CD4-positive, alpha-beta T cell treated with Interleukin-21 for 1 hour (primary cell): ENCODE measurements at regions not wholly inside any gene's neighbourhood (a gene's known extent, or its start where the extent isn't known, plus 50 kb on each side); places are given as distances from the start of the nearest gene placed in this dataset.
"Not testable (repeated sequence)": the region's sequence is repeated elsewhere in the genome, so short reads cannot be mapped to it uniquely, and the experiment has no call there.

Experiments
- DNase-seq: peaks from one replicate; pipeline ENCODE4 v3.0.0-alpha.2; 2020

DNA sequence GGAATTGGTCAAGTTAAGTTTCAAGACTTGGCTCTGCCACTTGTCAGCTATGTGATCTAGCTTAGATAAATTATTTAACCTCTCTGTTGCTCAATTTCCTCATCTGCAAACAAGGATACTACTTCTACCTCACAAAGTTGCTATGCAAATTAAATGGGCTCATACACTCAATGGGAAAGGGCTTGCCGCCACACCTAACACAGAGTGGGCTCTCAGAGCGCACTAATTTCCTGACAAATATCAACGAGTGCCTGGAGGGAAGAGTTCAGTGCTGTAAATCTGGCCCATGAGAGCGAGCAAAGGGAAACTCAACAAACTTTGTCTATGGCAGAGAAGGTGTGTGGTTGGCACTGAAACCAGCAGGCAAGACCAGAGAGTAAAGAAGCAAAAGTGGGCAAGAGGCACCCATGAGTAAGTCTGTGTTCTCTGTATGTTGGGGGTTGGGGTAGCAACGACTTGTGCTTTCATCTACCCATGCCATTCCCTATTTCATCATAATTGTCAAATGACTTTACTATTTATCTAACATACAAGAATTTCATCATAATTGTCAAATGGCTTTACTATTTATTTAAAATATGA is 60.7 kb upstream of the PHF21A start:
- no peak for DNase-seq

DNA sequence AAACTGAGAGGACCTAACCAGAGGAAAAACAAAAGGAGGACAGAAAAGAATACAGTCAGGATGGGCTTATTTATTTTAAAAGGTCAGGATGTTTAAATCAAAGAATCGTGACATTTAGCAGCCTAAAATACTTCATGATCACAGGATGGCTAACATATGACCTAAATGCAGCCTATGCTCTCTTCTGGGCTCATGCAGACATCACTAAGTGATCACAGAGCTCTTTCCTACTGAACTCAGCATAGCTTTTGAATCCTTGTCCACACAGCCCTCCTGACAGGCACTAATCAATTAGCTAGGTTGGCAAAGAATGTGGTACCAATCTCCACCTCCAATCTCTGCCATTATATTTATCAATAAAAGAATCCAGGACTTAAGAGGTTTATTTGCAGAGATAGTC is 60.1 kb upstream of the PHF21A start:
- no peak for DNase-seq

DNA sequence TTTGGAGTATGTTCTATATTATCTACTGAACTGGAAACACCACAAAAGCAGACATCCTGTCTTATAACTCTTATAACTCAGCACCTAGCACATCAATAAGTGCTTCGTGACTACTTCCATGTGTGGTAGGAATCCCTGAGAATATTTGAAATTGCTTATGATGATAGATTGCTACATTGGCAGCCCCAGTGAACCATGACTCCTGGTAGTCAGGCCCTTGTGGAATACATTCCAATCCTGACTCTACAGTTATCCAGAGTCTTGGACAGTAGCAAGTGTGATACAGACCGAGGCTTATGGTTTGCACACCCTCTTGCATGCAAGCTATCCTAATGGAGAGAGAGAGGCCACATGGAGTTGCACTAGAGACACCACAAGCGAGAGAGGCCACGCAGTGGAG is 59.5 kb upstream of the PHF21A start:
- no peak for DNase-seq

DNA sequence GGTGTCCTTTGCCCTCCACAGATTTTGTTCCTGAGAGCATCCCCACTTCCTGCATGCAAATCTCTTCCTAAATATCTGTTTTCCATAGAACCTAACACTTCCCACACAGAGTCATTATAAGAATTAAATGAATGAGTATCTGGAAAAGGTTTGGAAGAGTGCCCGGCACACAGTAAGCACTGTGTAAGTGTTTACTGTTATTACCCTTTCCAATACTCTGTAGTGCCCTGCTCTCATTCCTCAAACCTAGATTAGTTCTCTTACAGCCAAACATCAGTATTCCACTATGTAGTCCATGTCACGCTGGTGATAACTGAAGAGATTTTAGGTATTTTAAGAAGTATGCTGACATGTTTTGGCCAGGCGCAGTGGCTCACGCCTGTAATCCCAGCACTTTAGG is 57.3 kb upstream of the PHF21A start:
- no peak for DNase-seq

DNA sequence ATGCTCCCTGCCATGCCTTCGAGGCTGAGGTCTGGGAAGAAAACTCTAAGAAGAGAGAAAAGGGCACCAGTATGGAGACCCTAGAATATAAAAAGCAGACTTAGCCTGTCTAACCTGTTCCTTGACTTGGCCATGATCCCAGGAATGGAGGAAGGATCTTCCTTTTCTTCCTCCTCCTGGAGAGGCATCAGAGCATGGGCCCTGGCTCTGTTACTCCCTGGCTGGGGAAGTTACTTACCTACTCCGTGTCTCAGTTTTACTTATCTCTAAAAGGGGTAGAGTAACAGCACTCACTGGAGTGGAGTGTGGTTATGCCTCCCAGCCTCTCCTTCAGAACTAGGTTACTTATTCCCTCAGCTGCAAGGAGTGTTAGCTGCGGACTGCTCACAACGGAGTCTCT is 55.2 kb upstream of the PHF21A start:
- no peak for DNase-seq

DNA sequence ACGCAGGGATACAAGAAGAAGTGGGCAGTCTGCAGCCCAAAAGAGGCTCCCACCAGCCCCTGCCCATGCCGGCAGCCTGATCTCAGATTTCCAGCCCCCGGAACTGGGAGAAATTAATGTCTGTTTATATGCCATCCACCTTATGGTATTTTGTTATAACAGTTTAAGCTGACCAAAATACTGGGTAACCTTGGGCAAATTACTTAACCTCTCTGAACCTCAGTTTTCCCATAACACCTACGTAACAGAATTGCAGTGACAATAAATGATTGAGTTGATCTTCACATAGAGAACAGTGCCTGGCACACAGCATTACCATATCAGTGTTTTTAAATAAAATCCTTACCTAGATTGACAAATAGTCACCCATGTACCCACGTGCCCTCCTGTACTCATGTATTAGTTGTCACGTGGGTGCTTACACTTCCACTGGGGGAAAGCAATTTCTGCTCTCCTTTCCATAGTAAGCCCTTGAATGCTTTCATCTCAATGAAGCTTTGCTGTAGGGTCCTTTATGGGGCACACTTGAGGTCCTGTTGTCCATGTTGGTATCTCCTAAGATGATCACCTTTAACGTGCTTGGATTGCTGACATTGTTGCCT is 54.2 kb upstream of the PHF21A start:
- no peak for DNase-seq

DNA sequence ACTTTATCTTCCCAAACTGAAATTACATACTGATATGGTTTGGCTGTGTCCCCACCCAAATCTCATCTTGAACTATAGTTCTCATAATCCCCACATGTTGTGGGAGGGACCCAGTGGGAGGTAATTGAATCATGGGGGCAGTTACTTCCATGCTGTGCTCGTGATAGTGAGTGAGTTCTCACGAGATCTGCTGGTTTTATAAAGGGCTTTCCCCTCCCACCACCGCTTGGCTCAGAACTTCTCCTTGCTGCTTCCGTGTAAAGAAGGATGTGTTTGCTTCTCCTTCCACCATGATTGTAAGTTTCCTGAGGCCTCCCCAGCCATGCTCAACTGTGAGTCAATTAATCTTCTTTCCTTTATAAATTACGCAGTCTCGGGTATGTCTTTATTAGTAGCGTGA is 50.4 kb upstream of the PHF21A start:
- DNase-seq = not testable (repeated sequence)
